A673 (cell line): ENCODE measurements at regions not wholly inside any gene's neighbourhood (a gene's known extent, or its start where the extent isn't known, plus 50 kb on each side); places are given as distances from the start of the nearest gene placed in this dataset.

Experiments used
- BruUV-seq: library from RNA; stranded (reverse); fragments of 400-500 nt; replicated peaks from 2 replicates; lab custom pipeline; 2021; lab: Mats Ljungman, UMichigan
- CTCF ChIA-PET: fragments of 300-600 bp; sonication (Branson Sonifier 250); formaldehyde crosslinking; loops from one replicate; lab custom pipeline; 2022; ENCODE audit warnings: antibody characterized with exemption; lab: Charles Lee
- POLR2A ChIA-PET: fragments of 300-600 bp; sonication (Branson Sonifier 250); formaldehyde crosslinking; loops from one replicate; lab custom pipeline; 2022; ENCODE audit warnings: antibody characterized with exemption; ENCODE audit not compliant: low non-redundant PET; lab: Charles Lee
- DNase-seq: peaks from one replicate; pipeline ENCODE4 v3.0.0-alpha.2; 2015; ENCODE audit warnings: low spot score
- H3K27ac ChIP-seq: fragments of 200-600 bp; sonication (generic); 2 replicates; pipeline ENCODE4 v1.5.1; 2016; ENCODE audit warnings: mixed run types, low read depth, mild to moderate bottlenecking, mixed read lengths, antibody characterized with exemption, low read length; ENCODE audit not compliant: poor library complexity, severe bottlenecking
- H3K27me3 ChIP-seq: fragments of 200-600 bp; sonication (generic); replicated peaks from 2 replicates; pipeline ENCODE4 v1.6.1; 2017; ENCODE audit warnings: mixed run types, low read depth, mild to moderate bottlenecking, mixed read lengths, antibody characterized with exemption, low read length; ENCODE audit not compliant: insufficient read depth, poor library complexity
- H3K36me3 ChIP-seq: fragments of 200-600 bp; sonication (generic); 2 replicates; pipeline ENCODE4 v1.6.1; 2016; ENCODE audit warnings: mixed run types, mild to moderate bottlenecking, mixed read lengths, antibody characterized with exemption, low read length; ENCODE audit not compliant: insufficient read depth, poor library complexity, severe bottlenecking
- H3K4me1 ChIP-seq: fragments of 200-600 bp; sonication (generic); 2 replicates; pipeline ENCODE4 v1.6.1; 2017; ENCODE audit warnings: mixed run types, mild to moderate bottlenecking, mixed read lengths, antibody characterized with exemption, low read length; ENCODE audit not compliant: insufficient read depth, poor library complexity, severe bottlenecking
- H3K4me3 ChIP-seq: fragments of 200-600 bp; sonication (generic); 2 replicates; pipeline ENCODE4 v1.5.1; 2016; ENCODE audit warnings: low read depth, mixed run types, mild to moderate bottlenecking, mixed read lengths, low read length; ENCODE audit not compliant: poor library complexity, severe bottlenecking
- H3K9me3 ChIP-seq: fragments of 200-600 bp; sonication (generic); 2 replicates; pipeline ENCODE4 v1.6.1; 2016; ENCODE audit warnings: mixed run types, low read depth, mild to moderate bottlenecking, mixed read lengths, antibody characterized with exemption, low read length; ENCODE audit not compliant: poor library complexity, severe bottlenecking
- EZH2 ChIP-seq: fragments of 200-600 bp; sonication (generic); IDR thresholded peaks from 2 replicates; pipeline ENCODE4 v1.6.1; 2017; ENCODE audit warnings: borderline replicate concordance, low read depth, mild to moderate bottlenecking, mixed read lengths, antibody characterized with exemption, low read length; ENCODE audit not compliant: poor library complexity, severe bottlenecking
- intact Hi-C: fragments of 100-400 bp; cut with micrococcal nuclease; formaldehyde crosslinking; loops from one replicate; pipeline ENCODE4 v1.10.0; 2022; ENCODE audit not compliant: unreplicated experiment
- TF ChIP-seq, protein P1 (sequence below): fragments of 300-800, 200-600 bp; sonication (generic); conservative IDR thresholded peaks from 2 replicates; pipeline ENCODE4 v1.5.1; 2017; ENCODE audit warnings: low read depth, mild to moderate bottlenecking, antibody characterized with exemption, low read length, moderate library complexity, mixed read lengths

DNA sequence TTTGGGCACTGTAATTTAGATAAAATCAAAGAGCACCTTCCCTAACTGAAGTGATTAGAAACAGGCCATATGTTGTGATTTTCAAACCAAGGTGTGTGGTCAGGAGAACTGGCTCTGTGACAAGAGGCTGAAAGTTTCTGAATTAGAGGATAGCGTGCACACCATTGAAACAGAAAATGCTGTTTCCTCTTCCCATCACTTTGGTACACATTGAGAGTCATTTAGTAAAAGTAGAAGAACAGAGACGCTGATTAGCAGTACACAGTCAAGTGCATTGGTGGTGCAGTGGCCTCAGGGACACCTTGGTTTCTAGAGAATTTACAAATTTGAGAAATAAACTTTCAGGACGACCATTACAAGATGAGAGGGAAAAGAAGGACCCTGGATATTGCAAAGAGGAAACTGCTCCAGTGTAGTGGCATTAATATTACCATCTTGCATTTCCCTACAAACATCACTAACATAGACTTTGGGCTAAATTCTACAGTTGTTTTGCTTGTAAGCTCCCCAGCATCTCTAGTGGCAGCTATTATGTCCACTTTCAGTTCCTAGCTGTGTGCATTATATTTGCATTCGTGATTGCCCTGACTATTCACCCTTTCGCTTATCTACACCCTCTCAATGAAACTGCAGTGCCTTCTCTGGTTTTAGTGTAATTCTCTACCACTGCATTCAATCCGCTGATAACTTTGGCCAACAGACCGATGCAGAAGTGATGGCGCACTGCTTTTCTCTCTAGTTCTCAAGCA, 728.1 kb upstream of the GRM7 start:
- no peak for TF ChIP-seq EZH2
- no TSS peak for BruUV-seq
- no peaks in the 10 kb centered on the region for H3K27me3 ChIP-seq
- peaks cover 3% of the 10 kb centered on the region for H3K9me3 ChIP-seq
- H3K27ac ChIP-seq = no peak overlapping the region
- no peak for DNase-seq
- ChIA-PET CTCF (no interaction called here), POLR2A (no interaction called here)
- H3K36me3 ChIP-seq = no peaks in the 10 kb centered on the region
- no peaks in the 10 kb centered on the region for H3K4me1 ChIP-seq
- intact Hi-C loops = no loop called here
- H3K4me3 ChIP-seq = no peak overlapping the region

DNA sequence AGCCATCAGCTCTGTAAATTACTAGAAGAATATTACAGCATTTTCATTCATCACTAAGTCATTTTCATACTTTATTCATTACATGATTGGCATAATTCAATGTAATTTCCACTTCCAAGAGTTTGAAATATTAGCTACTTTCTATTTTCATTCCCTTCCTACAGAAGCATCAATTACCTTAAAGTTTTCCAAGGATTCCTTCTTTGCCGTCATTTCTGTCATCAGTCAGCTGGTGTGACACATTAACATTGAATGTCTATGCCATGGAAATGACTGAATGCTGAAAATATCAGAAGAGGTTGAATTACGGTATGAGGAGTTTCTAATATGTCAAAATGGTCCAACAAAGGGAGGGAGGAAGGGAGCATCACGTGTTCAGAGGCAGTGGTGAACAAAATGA, 718.2 kb upstream of the GRM7 start:
- no TSS peak for BruUV-seq
- no peak overlapping the region for H3K27ac ChIP-seq
- intact Hi-C loops = no loop called here
- no peaks in the 10 kb centered on the region for H3K27me3 ChIP-seq
- no peak overlapping the region for H3K4me3 ChIP-seq
- no peaks in the 10 kb centered on the region for H3K36me3 ChIP-seq
- H3K9me3 ChIP-seq = peaks cover 4% of the 10 kb centered on the region
- H3K4me1 ChIP-seq = no peaks in the 10 kb centered on the region
- DNase-seq = no peak
- ChIA-PET CTCF (no interaction called here), POLR2A (no interaction called here)
- TF ChIP-seq, protein P1, sequence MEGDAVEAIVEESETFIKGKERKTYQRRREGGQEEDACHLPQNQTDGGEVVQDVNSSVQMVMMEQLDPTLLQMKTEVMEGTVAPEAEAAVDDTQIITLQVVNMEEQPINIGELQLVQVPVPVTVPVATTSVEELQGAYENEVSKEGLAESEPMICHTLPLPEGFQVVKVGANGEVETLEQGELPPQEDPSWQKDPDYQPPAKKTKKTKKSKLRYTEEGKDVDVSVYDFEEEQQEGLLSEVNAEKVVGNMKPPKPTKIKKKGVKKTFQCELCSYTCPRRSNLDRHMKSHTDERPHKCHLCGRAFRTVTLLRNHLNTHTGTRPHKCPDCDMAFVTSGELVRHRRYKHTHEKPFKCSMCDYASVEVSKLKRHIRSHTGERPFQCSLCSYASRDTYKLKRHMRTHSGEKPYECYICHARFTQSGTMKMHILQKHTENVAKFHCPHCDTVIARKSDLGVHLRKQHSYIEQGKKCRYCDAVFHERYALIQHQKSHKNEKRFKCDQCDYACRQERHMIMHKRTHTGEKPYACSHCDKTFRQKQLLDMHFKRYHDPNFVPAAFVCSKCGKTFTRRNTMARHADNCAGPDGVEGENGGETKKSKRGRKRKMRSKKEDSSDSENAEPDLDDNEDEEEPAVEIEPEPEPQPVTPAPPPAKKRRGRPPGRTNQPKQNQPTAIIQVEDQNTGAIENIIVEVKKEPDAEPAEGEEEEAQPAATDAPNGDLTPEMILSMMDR = no peak
- TF ChIP-seq EZH2 = no peak

DNA sequence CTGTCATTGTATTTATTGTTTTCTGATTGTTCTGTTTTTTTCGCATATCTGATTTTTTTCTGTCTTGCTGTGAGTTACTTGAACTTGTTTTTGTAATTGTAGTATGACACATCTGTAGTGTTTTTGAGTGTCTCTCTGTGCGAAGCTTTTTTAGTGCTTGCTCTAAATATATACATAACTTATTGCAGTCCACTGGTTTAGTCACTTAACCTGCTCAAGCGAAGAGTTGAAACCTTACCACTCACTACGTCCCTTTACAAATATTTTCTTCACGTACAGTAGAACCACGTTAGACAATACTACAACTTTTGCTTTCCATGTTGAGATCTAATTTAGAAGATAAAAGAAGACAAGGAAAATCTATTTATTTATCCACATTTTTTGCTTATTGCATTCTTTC, 713.0 kb upstream of the GRM7 start:
- no TSS peak for BruUV-seq
- ChIA-PET POLR2A (no interaction called here), CTCF (no interaction called here)
- no peaks in the 10 kb centered on the region for H3K36me3 ChIP-seq
- H3K4me1 ChIP-seq = no peaks in the 10 kb centered on the region
- TF ChIP-seq, protein P1 = no peak
- no peak for TF ChIP-seq EZH2
- H3K27me3 ChIP-seq = no peaks in the 10 kb centered on the region
- no peak overlapping the region for H3K27ac ChIP-seq
- intact Hi-C loops = no loop called here
- DNase-seq = no peak
- no peak overlapping the region for H3K4me3 ChIP-seq
- H3K9me3 ChIP-seq = peaks cover 4% of the 10 kb centered on the region
